Neural cell (in vitro differentiated cells): ENCODE measurements at regions not wholly inside any gene's neighbourhood (a gene's known extent, or its start where the extent isn't known, plus 50 kb on each side); places are given as distances from the start of the nearest gene placed in this dataset.

Experiments used
- H2AFZ ChIP-seq: fragments of 200-600, 300-800 bp; sonication (generic), shearing (Covaris generic); 2 replicates; pipeline ENCODE4 v1.6.0; 2014; ENCODE audit warnings: low read depth, mild to moderate bottlenecking, antibody characterized with exemption, low read length, moderate library complexity
- H3F3A ChIP-seq: fragments of 200-600 bp; shearing (Covaris generic); 2 replicates; pipeline ENCODE4 v1.6.1; 2016; ENCODE audit warnings: mild to moderate bottlenecking, moderate library complexity, mixed read lengths, antibody characterized with exemption, low read length; ENCODE audit not compliant: insufficient read depth, poor library complexity, severe bottlenecking
- H3K27ac ChIP-seq: fragments of 200-600, 300-800 bp; sonication (generic), shearing (Covaris generic); 2 replicates; pipeline ENCODE4 v1.5.1; 2014; ENCODE audit warnings: mild to moderate bottlenecking, low read length, moderate library complexity
- H3K27me3 ChIP-seq: fragments of 300-800, 200-600 bp; sonication (generic), shearing (Covaris generic); 2 replicates; pipeline ENCODE4 v1.6.0; 2014; ENCODE audit warnings: mild to moderate bottlenecking, low read depth, low read length, moderate library complexity; ENCODE audit not compliant: insufficient read depth
- H3K36me3 ChIP-seq: fragments of 300-800, 200-600 bp; sonication (generic), shearing (Covaris generic); 2 replicates; pipeline ENCODE4 v1.5.1; 2014; ENCODE audit warnings: mild to moderate bottlenecking, antibody characterized with exemption, low read length, moderate library complexity; ENCODE audit not compliant: insufficient read depth
- H3K4me2 ChIP-seq: fragments of 300-800, 200-600 bp; sonication (generic), shearing (Covaris generic); 2 replicates; pipeline ENCODE4 v1.6.0; 2014; ENCODE audit warnings: mild to moderate bottlenecking, low read length
- H3K4me3 ChIP-seq: fragments of 300-800, 200-600 bp; sonication (generic), shearing (Covaris generic); 2 replicates; pipeline ENCODE4 v1.5.1; 2014; ENCODE audit warnings: mild to moderate bottlenecking, low read length, moderate library complexity
- H3K79me2 ChIP-seq: fragments of 200-600 bp; shearing (Covaris generic); replicated peaks from 2 replicates; pipeline ENCODE4 v1.6.0; 2014; ENCODE audit warnings: mild to moderate bottlenecking, low read length, moderate library complexity; ENCODE audit not compliant: insufficient read depth
- H3K9ac ChIP-seq: fragments of 300-800, 200-600 bp; sonication (generic), shearing (Covaris generic); 2 replicates; pipeline ENCODE4 v1.6.1; 2016; ENCODE audit warnings: mild to moderate bottlenecking, low read length, mixed read lengths
- H3K9me2 ChIP-seq: fragments of 200-600 bp; shearing (Covaris generic); 2 replicates; pipeline ENCODE4 v1.6.1; 2016; ENCODE audit warnings: mild to moderate bottlenecking, low read length, mixed read lengths; ENCODE audit not compliant: insufficient read depth
- H3K9me3 ChIP-seq: fragments of 200-600, 300-800 bp; sonication (generic), shearing (Covaris generic); 2 replicates; pipeline ENCODE4 v1.6.1; 2016; ENCODE audit warnings: mild to moderate bottlenecking, mixed run types, low read length, moderate library complexity, mixed read lengths
- H4K20me1 ChIP-seq: fragments of 200-600 bp; shearing (Covaris generic); 2 replicates; pipeline ENCODE4 v1.6.1; 2016; ENCODE audit warnings: mild to moderate bottlenecking, mixed run types; ENCODE audit not compliant: insufficient read depth
- CTCF ChIP-seq: fragments of 450-650 bp; IDR thresholded peaks from 2 replicates; pipeline ENCODE4 v1.5.1; 2014; ENCODE audit warnings: antibody characterized with exemption, mild to moderate bottlenecking, moderate library complexity; ENCODE audit not compliant: poor library complexity, severe bottlenecking
- EP300 ChIP-seq: fragments of 450-650 bp; conservative IDR thresholded peaks from 2 replicates; pipeline ENCODE4 v1.6.1; 2014; ENCODE audit warnings: antibody characterized with exemption, mild to moderate bottlenecking, moderate library complexity; ENCODE audit not compliant: poor library complexity, severe bottlenecking
- EZH2 ChIP-seq: fragments of 200-600, 300-800 bp; shearing (Covaris generic), sonication (generic); IDR thresholded peaks from 2 replicates; pipeline ENCODE4 v1.6.1; 2014; ENCODE audit warnings: antibody characterized with exemption, low read length, borderline replicate concordance, mild to moderate bottlenecking; ENCODE audit not compliant: insufficient read depth, poor library complexity, severe bottlenecking
- MXI1 ChIP-seq: fragments of 450-650 bp; conservative IDR thresholded peaks from 2 replicates; pipeline ENCODE4 v1.6.1; 2014; ENCODE audit warnings: antibody characterized with exemption, mild to moderate bottlenecking; ENCODE audit not compliant: poor library complexity, severe bottlenecking
- POLR2AphosphoS5 ChIP-seq: IDR thresholded peaks from 2 replicates; pipeline ENCODE4 v1.6.1; 2012
- RAD21 ChIP-seq: fragments of 450-650 bp; conservative IDR thresholded peaks from 2 replicates; pipeline ENCODE4 v1.6.1; 2014; ENCODE audit warnings: antibody characterized with exemption, mild to moderate bottlenecking, moderate library complexity
- REST ChIP-seq: IDR thresholded peaks from 2 replicates; pipeline ENCODE4 v1.6.1; 2012; ENCODE audit warnings: borderline replicate concordance
- SMC3 ChIP-seq: fragments of 450-650 bp; conservative IDR thresholded peaks from 2 replicates; pipeline ENCODE4 v1.6.1; 2014; ENCODE audit warnings: antibody characterized with exemption, mild to moderate bottlenecking, moderate library complexity; ENCODE audit not compliant: poor library complexity
- TAF1 ChIP-seq: IDR thresholded peaks from 2 replicates; pipeline ENCODE4 v1.6.1; 2012; ENCODE audit warnings: low read depth

GRCh38 chr13:22496803-22497508 is 683.8 kb upstream of the SGCG start:
- H3K27me3 ChIP-seq, result no peaks in the 10 kb centered on the region
- H3K27ac ChIP-seq, result no peak overlapping the region
- TF ChIP-seq MXI1 (no peak), EZH2 (no peak), POLR2AphosphoS5 (no peak), SMC3 (no peak), EP300 (no peak), REST (no peak), TAF1 (no peak), CTCF (no peak), RAD21 (no peak)
- H3K9me3 ChIP-seq, result no peaks in the 10 kb centered on the region
- H3K9ac ChIP-seq, result no peak overlapping the region
- no peaks in the 10 kb centered on the region for H3K79me2 ChIP-seq
- no peak overlapping the region for H3K4me3 ChIP-seq
- H3F3A ChIP-seq, result no peaks in the 10 kb centered on the region
- H2AFZ ChIP-seq, result no peak overlapping the region
- H3K4me2 ChIP-seq, result no peak overlapping the region
- H3K36me3 ChIP-seq, result no peaks in the 10 kb centered on the region
- H4K20me1 ChIP-seq, result no peaks in the 10 kb centered on the region
- H3K9me2 ChIP-seq, result no peaks in the 10 kb centered on the region

- no peaks in the 10 kb centered on the region for H4K20me1 ChIP-seq
- H3K36me3 ChIP-seq, result no peaks in the 10 kb centered on the region
- no peak for TF ChIP-seq RAD21
- no peak for TF ChIP-seq EP300
- no peak for TF ChIP-seq EZH2
- no peak for TF ChIP-seq SMC3
- TF ChIP-seq MXI1, result no peak
- TF ChIP-seq CTCF, result no peak
- no peak for TF ChIP-seq REST
- TF ChIP-seq TAF1, result no peak
- TF ChIP-seq POLR2AphosphoS5, result no peak
- no peaks in the 10 kb centered on the region for H3K79me2 ChIP-seq
- H3K27me3 ChIP-seq, result no peaks in the 10 kb centered on the region
- no peak overlapping the region for H3K4me2 ChIP-seq
- H3K27ac ChIP-seq, result no peak overlapping the region
- no peaks in the 10 kb centered on the region for H3K9me2 ChIP-seq
- H3K9me3 ChIP-seq, result no peaks in the 10 kb centered on the region
- H3K9ac ChIP-seq, result no peak overlapping the region
- no peak overlapping the region for H3K4me3 ChIP-seq
- H2AFZ ChIP-seq, result no peak overlapping the region
- no peaks in the 10 kb centered on the region for H3F3A ChIP-seq
These were observed 682.6 kb upstream of the SGCG start for GRCh38 chr13:22497991-22498780.
